Keratinocyte (primary cell): ENCODE measurements at regions not wholly inside any gene's neighbourhood (a gene's known extent, or its start where the extent isn't known, plus 50 kb on each side); places are given as distances from the start of the nearest gene placed in this dataset.

ENCODE experiments used
- DNase-seq: peaks from one replicate; pipeline ENCODE4 v3.0.0-alpha.2; 2011; ENCODE audit warnings: low read depth, missing footprints, low spot score
- FAIRE-seq: peaks from 2 replicates; lab custom pipeline; 2011; peaks lifted over from hg19 to GRCh38; lab: Jason Lieb, UNC
- H2AFZ ChIP-seq: 2 replicates; pipeline ENCODE4 v1.6.0; 2012; ENCODE audit warnings: low read length, control low read depth, inconsistent platforms; ENCODE audit not compliant: control insufficient read depth
- H3K27ac ChIP-seq: 2 replicates; pipeline ENCODE4 v1.5.1; 2011; ENCODE audit warnings: low read length; ENCODE audit not compliant: control insufficient read depth, insufficient read depth
- H3K27me3 ChIP-seq: 3 replicates; pipeline ENCODE4 v1.6.0; 2011; ENCODE audit warnings: low read length; ENCODE audit not compliant: control insufficient read depth, insufficient read depth; ENCODE audit errors: extremely low read depth
- H3K36me3 ChIP-seq, 2 experiments: 2 replicates in 1 of 2; 3 replicates in 1 of 2; pipeline ENCODE4 v1.5.1; 2011; ENCODE audit warnings: low read length in 2 of 2, mild to moderate bottlenecking in 1 of 2; ENCODE audit not compliant: control insufficient read depth in 2 of 2, insufficient read depth in 2 of 2; ENCODE audit errors: extremely low read depth in 1 of 2
- H3K4me1 ChIP-seq: 3 replicates; pipeline ENCODE4 v1.5.1; 2011; ENCODE audit warnings: low read length; ENCODE audit not compliant: control insufficient read depth, insufficient read depth; ENCODE audit errors: extremely low read depth
- H3K4me2 ChIP-seq: 3 replicates; pipeline ENCODE4 v1.6.0; 2011; ENCODE audit warnings: low read depth, low read length; ENCODE audit not compliant: control insufficient read depth, insufficient read depth; ENCODE audit errors: extremely low read depth
- H3K4me3 ChIP-seq, 3 experiments: fragments of 200-600 bp in 1 of 3; sonication (generic) in 1 of 3; 2 replicates in 2 of 3; 3 replicates in 1 of 3; pipeline ENCODE4 v1.5.1; 2011 to 2016; ENCODE audit warnings: low read length in 3 of 3, mild to moderate bottlenecking in 3 of 3, control low read depth in 2 of 3, inconsistent platforms in 1 of 3, low read depth in 1 of 3, mixed read lengths in 1 of 3, mixed run types in 1 of 3, moderate library complexity in 1 of 3; ENCODE audit not compliant: control insufficient read depth in 2 of 3, insufficient read depth in 2 of 3; ENCODE audit errors: extremely low read depth in 1 of 3
- H3K79me2 ChIP-seq: 2 replicates; pipeline ENCODE4 v1.6.0; 2012; ENCODE audit warnings: low read length; ENCODE audit not compliant: control insufficient read depth, insufficient read depth
- H3K9ac ChIP-seq: 3 replicates; pipeline ENCODE4 v1.6.0; 2011; ENCODE audit warnings: low read length; ENCODE audit not compliant: control insufficient read depth, insufficient read depth; ENCODE audit errors: extremely low read depth
- H3K9me1 ChIP-seq: 3 replicates; pipeline ENCODE4 v1.6.0; 2011; ENCODE audit warnings: low read length; ENCODE audit not compliant: control insufficient read depth, insufficient read depth; ENCODE audit errors: extremely low read depth
- H3K9me3 ChIP-seq: 2 replicates; pipeline ENCODE4 v1.5.1; 2012; ENCODE audit warnings: low read depth, low read length; ENCODE audit not compliant: control insufficient read depth
- H4K20me1 ChIP-seq: 3 replicates; pipeline ENCODE4 v1.6.0; 2011; ENCODE audit warnings: low read length; ENCODE audit not compliant: control insufficient read depth, insufficient read depth; ENCODE audit errors: extremely low read depth
- EZH2 ChIP-seq: IDR thresholded peaks from one replicate; pipeline ENCODE4 v1.6.1; 2012; ENCODE audit warnings: inconsistent platforms, mild to moderate bottlenecking, low read length, moderate library complexity
- dilution Hi-C: fragments of 300-500 bp; cut with MboI; formaldehyde crosslinking; loops from one replicate; pipeline ENCODE4 v1.7.0; 2020; ENCODE audit warnings: low sequenced_read_pairs; ENCODE audit not compliant: extremely low pct_ligation_motif_present
- TF ChIP-seq, protein P1 (sequence below), 3 experiments: IDR thresholded peaks in 1 of 3; conservative IDR thresholded peaks in 1 of 3; optimal IDR thresholded peaks in 1 of 3; 2 replicates in 2 of 3; 3 replicates in 1 of 3; pipeline versions ENCODE3 to v1.5.1; 2011; ENCODE audit warnings: low read length in 3 of 3, mild to moderate bottlenecking in 3 of 3, moderate library complexity in 2 of 3, control low read depth in 1 of 3, inconsistent platforms in 1 of 3; ENCODE audit not compliant: insufficient read depth in 2 of 3; ENCODE audit errors: extremely low read depth in 1 of 3

- dilution Hi-C loops: no loop called here
Measured at GRCh38 chr9:82234160-82234943, 245.8 kb downstream of the SPATA31D1 start.

GRCh38 chr9:82242285-82242963, 253.9 kb downstream of the SPATA31D1 start:
- Histone ChIP-seq H3K27me3 (no peaks in the 10 kb centered on the region), H3K36me3 (no peaks in the 10 kb centered on the region), H3K4me2 (no peak overlapping the region), H2AFZ (no peak overlapping the region), H3K4me1 (no peaks in the 10 kb centered on the region), H3K9ac (no peak overlapping the region), H3K4me3 (no peak overlapping the region), H3K27ac (no peak overlapping the region), H3K9me1 (no peaks in the 10 kb centered on the region), H4K20me1 (no peaks in the 10 kb centered on the region), H3K9me3 (no peaks in the 10 kb centered on the region), H3K79me2 (no peaks in the 10 kb centered on the region)
- dilution Hi-C loops: no loop called here
- FAIRE-seq: no peak
- TF ChIP-seq, protein P1, sequence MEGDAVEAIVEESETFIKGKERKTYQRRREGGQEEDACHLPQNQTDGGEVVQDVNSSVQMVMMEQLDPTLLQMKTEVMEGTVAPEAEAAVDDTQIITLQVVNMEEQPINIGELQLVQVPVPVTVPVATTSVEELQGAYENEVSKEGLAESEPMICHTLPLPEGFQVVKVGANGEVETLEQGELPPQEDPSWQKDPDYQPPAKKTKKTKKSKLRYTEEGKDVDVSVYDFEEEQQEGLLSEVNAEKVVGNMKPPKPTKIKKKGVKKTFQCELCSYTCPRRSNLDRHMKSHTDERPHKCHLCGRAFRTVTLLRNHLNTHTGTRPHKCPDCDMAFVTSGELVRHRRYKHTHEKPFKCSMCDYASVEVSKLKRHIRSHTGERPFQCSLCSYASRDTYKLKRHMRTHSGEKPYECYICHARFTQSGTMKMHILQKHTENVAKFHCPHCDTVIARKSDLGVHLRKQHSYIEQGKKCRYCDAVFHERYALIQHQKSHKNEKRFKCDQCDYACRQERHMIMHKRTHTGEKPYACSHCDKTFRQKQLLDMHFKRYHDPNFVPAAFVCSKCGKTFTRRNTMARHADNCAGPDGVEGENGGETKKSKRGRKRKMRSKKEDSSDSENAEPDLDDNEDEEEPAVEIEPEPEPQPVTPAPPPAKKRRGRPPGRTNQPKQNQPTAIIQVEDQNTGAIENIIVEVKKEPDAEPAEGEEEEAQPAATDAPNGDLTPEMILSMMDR (optimal IDR thresholded peaks at IDR 0.05 in 1 of 3, IDR thresholded peaks at IDR 0.05 in 1 of 3, conservative IDR thresholded peaks at IDR 0.05 in 1 of 3; ENCODE audit: extremely low read depth in 1 of 3, insufficient read depth in 2 of 3, low read length in 3 of 3): no peak
- TF ChIP-seq EZH2: no peak
- DNase-seq: no peak

More at GRCh38 chr9:82234160-82234943, 245.8 kb downstream of the SPATA31D1 start:
- no peaks in the 10 kb centered on the region for H3K4me1 ChIP-seq
- no peaks in the 10 kb centered on the region for H3K9me1 ChIP-seq
- no peak overlapping the region for H3K4me3 ChIP-seq
- FAIRE-seq (no peak), DNase-seq (no peak)
- no peaks in the 10 kb centered on the region for H4K20me1 ChIP-seq
- H3K4me2 ChIP-seq: no peak overlapping the region
- H3K27me3 ChIP-seq: no peaks in the 10 kb centered on the region
- no peak for TF ChIP-seq EZH2
- TF ChIP-seq, protein P1 (optimal IDR thresholded peaks at IDR 0.05 in 1 of 3, IDR thresholded peaks at IDR 0.05 in 1 of 3, conservative IDR thresholded peaks at IDR 0.05 in 1 of 3; ENCODE audit: extremely low read depth in 1 of 3, insufficient read depth in 2 of 3, low read length in 3 of 3): no peak
- H2AFZ ChIP-seq: no peak overlapping the region
- no peak overlapping the region for H3K27ac ChIP-seq
- H3K9me3 ChIP-seq: peaks cover 1% of the 10 kb centered on the region
- no peak overlapping the region for H3K9ac ChIP-seq
- H3K36me3 ChIP-seq: no peaks in the 10 kb centered on the region
- H3K79me2 ChIP-seq: no peaks in the 10 kb centered on the region
